ENCODE measurements at regions not wholly inside any gene's neighbourhood (a gene's known extent, or its start where the extent isn't known, plus 50 kb on each side); places are given as distances from the start of the nearest gene placed in this dataset.
"Not testable (repeated sequence)": the region's sequence is repeated elsewhere in the genome, so short reads cannot be mapped to it uniquely, and the experiment has no call there.

- no peak for DNase-seq (ENCODE audit: low read depth)
Measured at GRCh38 chr22:26769663-26770062, 112.3 kb downstream of the MIAT start.

GRCh38 chr22:26770624-26771023 lies 113.2 kb downstream of the MIAT start:
- DNase-seq (ENCODE audit: low read depth), result no peak

DNA sequence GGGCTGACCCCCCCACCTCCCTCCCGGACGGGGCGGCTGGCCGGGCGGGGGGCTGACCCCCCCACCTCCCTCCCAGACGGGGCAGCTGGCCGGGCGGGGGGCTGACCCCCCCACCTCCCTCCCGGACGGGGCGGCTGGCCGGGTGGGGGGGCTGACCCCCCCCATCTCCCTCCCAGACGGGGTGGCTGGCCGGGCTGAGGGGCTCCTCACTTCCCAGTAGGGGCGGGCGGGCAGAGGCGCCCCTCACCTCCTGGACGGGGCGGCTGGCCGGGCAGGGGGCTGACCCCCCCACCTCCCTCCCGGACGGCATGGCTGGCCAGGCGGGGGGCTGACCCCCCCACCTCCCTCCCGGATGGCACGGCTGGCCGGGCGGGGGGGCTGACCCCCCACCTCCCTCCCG lies 115.7 kb downstream of the MIAT start:
- not testable (repeated sequence) for DNase-seq (ENCODE audit: low read depth)

DNA sequence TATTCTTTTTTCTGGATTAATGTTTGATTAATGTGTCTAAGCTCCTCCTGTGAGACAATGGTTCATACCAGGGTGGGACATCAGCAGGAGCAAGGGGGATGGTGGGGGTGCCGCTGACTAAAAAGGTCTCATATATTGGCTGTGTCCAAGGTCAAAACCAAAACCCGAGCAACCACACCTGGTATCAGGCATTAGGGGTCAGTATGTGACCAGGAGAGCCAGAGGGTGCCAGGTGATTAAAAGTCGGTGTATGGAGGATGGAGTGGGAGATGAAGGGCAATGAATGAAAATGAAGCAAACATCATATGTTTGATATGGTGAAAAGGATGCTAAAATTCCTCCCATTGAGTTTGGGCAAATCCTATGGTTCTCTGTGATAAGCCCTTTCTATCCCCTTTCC lies 118.0 kb downstream of the MIAT start:
- DNase-seq (ENCODE audit: low read depth), result no peak

DNA sequence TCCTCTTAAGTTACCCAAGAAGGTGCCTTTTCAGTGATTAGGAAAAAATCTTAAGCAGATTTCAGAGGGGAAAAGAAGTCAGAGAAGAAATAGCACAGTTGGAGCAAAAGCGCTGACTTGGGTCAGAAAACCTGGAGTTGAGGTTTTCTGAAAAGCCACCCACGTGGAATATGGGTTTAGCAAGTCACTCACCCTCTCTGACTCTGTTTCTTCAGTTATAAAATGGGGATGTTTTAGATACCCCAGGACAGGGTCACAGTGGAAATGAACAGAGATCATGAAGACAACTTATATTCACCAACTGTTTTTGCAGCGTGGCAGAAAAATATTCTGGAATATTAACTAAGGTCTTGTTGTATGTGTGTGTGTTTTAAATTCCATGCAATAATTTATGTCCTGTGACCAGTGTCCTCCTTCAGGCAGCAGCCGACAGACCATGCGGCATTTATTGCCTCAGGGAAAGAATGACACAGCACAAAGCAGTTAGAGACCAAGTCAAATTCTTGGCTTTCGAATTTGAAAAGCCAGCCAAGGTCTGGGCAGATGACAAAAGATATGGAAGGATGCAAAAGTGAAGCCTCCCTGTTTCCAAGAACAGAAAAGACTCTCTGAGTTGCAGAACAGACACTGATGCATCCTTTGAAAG lies 119.9 kb downstream of the MIAT start:
- no peak for DNase-seq (ENCODE audit: low read depth)

DNA sequence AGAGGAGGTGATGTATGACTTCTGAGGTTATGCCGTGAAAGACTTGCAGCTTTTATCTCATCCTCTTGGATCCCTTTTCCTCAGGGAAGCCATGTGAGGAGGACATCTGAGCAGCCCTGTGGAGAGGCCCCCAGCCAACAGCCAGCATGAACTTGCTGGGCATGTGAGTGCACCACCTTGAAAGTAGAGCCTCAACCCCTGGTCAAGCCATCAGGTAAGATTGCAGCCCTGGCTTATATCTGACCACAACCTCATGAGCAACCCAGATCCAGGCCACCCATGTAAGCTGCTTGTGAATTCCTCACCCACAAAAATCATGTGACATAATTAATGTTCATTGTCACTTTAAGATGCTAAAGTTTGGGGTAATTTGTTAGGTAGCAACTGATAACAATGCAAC lies 121.0 kb downstream of the MIAT start:
- no peak for DNase-seq (ENCODE audit: low read depth)

GRCh38 chr22:26779108-26779507 lies 121.7 kb downstream of the MIAT start:
- DNase-seq (ENCODE audit: low read depth), result no peak

DNA sequence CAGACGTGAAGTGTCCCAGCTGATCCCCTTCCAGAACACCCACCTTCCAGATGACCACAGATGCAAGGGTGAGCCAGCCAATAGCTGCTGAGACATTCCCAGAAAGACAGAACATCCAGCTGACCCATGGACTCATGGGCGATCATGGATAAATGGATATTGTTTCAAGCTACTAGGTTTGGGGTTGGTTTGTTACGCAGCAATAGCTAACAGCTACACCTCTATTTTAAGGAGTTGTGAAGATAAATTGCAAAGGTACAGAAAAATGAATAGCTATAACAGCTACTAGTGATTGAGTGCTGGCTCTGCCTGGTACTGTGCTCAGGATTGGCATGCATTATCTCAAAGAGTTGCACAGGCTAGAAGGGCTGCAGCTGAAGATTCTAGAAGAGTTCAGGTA lies 122.5 kb downstream of the MIAT start:
- no peak for DNase-seq (ENCODE audit: low read depth)

DNA sequence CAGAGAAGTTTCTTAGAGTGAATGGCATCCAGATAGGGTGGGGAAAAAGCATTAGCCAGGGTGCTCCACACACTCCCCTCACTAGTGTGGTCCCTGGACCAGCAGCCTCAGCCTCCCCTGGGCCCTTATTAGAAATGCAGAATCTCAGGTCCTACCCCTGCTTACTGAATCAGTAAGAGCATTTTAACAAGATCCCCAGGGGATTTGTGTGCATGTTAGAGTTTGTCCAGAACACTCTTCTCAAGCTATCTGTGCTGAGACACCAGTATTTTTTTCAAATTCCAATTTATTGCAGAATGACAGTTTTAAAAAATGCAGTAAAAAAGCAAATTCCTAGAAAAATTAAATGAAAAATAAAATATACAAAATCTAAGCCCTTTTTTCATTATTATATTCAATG lies 123.1 kb downstream of the MIAT start:
- no peak for DNase-seq (ENCODE audit: low read depth)

- no peak for DNase-seq (ENCODE audit: low read depth)
Measured at GRCh38 chr22:26781062-26781461, 123.7 kb downstream of the MIAT start.

DNA sequence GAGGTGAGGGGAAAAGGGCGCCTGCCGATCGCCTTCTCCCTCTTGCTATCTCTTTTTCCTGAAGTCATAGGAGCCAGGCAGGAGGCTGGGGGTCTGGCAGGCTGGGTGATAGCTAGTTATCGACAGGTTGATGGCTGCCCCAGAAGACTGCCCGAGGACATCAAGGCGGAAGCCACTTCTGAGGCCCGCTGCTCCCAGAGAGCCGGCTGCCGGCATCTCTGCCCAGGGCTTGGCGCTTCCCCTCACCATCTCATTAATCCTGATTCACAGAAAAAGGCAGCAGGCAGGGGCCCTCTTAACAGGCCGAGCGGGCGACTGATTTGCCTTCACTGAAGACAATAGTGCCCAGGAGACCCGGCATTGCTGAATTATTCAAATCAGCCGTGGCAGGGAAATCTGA lies 124.2 kb downstream of the MIAT start:
- no peak for DNase-seq (ENCODE audit: low read depth)

DNA sequence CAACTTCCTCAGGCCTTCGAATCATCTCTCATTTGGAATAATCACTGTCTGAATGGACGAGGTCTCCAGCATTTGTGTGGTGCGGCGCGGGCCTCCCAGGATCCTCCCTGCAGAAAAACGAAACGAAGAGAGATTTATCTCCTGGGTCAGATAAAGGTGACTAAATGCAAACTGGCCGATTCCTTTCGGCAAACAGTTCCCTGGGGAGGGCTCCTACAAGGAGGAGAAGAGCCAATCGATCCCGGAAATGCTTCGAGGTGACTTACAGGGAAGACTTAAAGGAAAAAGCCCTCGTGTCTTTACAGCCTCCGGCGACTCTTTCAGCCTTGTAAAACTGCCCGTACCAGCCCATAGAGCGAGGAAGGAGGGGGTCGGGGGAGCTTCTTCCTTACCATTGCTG lies 126.5 kb downstream of the MIAT start:
- DNase-seq (ENCODE audit: low read depth), result no peak

GRCh38 chr22:26784772-26785171 lies 127.4 kb downstream of the MIAT start:
- no peak for DNase-seq (ENCODE audit: low read depth)

- no peak for DNase-seq (ENCODE audit: low read depth)
Measured at GRCh38 chr22:26785932-26786331, 128.5 kb downstream of the MIAT start.

- no peak for DNase-seq (ENCODE audit: low read depth)
Measured at GRCh38 chr22:26786398-26786797, 129.0 kb downstream of the MIAT start.

DNA sequence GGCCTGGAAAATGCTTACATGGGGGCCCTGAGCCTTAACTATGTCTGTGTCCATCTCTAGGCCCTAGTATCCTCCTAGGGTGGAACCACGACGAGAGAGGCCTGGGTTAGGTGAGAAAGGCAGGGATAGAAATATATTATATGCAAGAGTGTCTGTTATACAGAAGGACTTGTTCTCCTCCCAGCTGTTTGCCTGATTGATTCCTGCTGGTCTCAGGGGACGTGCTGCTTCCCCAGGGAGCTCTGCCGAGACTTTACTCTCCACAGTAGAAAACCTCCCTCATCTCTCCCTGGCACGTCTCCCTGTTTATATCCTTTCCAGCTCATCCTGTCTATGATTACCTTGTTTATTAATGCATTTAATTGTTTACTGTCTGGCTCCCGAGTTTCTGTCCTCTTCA lies 132.6 kb downstream of the MIAT start:
- no peak for DNase-seq (ENCODE audit: low read depth)

GRCh38 chr22:26792522-26792921 lies 135.1 kb downstream of the MIAT start:
- no peak for DNase-seq (ENCODE audit: low read depth)

- DNase-seq (ENCODE audit: low read depth), result no peak
Measured at GRCh38 chr22:26796785-26797184, 139.4 kb downstream of the MIAT start.

DNA sequence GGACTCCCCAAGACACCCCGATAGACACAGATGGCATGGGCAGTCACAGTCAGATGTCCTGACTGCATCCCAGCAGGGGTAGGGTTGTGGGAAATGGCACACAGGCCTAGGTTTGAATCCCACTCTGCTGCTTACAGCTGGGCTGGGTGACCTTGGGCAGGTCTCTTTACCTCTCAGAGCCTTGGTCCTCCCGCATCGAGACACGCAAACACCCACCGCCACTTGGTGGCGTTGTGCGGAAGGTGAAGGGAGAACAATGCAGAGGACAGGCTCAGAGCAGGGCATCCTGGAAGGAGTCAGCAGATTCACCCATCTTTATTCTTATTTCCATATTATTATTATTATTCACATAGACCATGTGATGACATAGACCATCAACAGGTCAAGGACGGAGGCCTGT lies 140.5 kb downstream of the MIAT start:
- no peak for DNase-seq (ENCODE audit: low read depth)

DNA sequence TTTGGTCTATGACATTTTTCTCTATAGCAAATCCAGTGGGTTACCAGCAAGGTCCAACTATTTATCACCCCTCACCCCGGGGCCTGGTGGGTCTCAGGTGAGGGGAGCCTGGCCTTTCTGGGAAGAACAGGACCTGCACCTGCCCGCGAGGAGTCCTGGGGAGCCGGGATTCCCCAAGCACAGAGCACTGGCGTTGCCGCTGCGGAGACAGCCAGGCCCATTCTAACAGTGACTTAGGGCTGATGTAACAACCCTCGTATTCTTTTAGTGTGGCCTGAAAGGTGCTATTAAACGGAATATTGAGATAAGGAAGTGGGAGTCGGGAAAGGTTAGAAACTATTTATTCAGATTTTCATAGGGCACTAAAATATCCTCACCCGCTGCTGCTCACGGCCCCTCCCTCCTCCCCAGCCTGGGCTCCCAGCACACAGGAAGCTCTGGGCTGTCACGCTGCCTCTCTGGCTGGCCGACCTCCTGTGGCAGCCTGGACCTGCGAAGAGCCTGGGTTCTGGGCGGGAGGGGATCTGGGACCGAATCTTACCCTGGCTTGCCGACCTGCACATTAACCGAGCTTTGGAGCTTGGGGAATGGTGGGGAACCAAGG lies 141.2 kb downstream of the MIAT start:
- no peak for DNase-seq (ENCODE audit: low read depth)

DNA sequence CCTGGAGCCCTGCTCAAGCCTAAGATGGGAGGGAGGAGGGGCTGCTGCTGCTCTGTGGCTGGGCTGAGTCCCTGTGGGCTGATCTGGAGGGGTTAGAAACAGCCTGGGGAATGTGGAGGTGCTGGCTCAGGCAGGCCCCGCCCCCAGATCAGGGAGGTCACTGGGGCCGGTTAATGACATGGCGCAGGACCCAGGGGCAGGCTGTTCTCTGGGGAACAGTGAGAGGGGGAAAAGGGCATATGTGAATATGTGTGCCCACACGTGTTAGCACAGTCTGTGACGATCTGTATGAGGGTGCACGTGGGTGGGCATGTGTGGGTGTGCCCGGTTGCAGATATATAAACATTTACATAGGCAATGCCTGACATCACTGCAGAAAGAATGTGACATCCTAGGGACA lies 143.5 kb downstream of the MIAT start:
- DNase-seq (ENCODE audit: low read depth), result no peak

DNA sequence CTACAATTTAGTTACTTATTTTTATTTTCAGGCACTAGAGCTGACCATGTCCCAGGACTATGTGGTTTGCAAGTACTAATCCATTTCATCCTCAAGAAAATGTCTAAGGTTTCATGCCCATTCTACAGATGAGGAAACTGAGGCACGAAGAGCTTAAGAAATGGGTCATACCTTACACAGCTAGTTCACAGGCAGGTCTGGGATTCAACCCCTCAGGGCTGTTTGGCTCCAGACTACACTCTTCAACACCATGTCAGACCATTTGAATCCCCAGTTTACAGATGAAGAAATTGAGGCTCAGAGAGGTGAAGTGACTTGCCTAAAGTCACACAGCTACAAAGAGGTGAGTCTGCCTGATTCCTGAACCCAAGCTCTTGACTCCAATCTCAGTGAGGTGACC lies 144.1 kb downstream of the MIAT start:
- DNase-seq (ENCODE audit: low read depth), result no peak

GRCh38 chr22:26804315-26804714 lies 146.9 kb downstream of the MIAT start:
- DNase-seq (ENCODE audit: low read depth), result no peak

GRCh38 chr22:26804911-26805539 lies 147.6 kb downstream of the MIAT start:
- DNase-seq (ENCODE audit: low read depth), result no peak
